ENCODE measurements at regions not wholly inside any gene's neighbourhood (a gene's known extent, or its start where the extent isn't known, plus 50 kb on each side); places are given as distances from the start of the nearest gene placed in this dataset.

GRCh38 chr5:143678148-143678905 is 133.6 kb upstream of the HMHB1 start:
- Histone ChIP-seq H3K4ac (replicated peaks; ENCODE audit: insufficient read length, low read depth, low read length) (no peak overlapping the region), H3K18ac (ENCODE audit: extremely low read depth, low read length) (no peak overlapping the region)
- WGBS, 2 experiments (ENCODE audit: extremely low coverage in 1 of 2, insufficient coverage in 1 of 2, insufficient read length in 1 of 2, insufficient replicate concordance in 2 of 2, low coverage in 1 of 2, low lambda C conversion rate in 2 of 2, missing lambda C conversion rate in 1 of 2) = 100% methylated on average over 1 of the region's 1 CpG; no CpG with 5 or more reads in 1 of the 2 experiments

More at GRCh38 chr5:143678148-143678905, 133.6 kb upstream of the HMHB1 start:
- Histone ChIP-seq H2BK120ac (replicated peaks; ENCODE audit: low read depth, low read length) (no peak overlapping the region), H2BK12ac (ENCODE audit: low read depth, low read length) (no peak overlapping the region), H4K20me1 (replicated peaks in 1 of 2; ENCODE audit: control insufficient read depth in 1 of 2, insufficient read depth in 2 of 2, low read length in 2 of 2) (no peaks in the 10 kb centered on the region), H4K91ac (replicated peaks; ENCODE audit: insufficient read length, low read length) (no peak overlapping the region), H3K36me3 (ENCODE audit: control insufficient read depth in 2 of 4, insufficient read depth in 4 of 4, low read length in 3 of 4) (no peaks in the 10 kb centered on the region), H3K79me2 (ENCODE audit: control insufficient read depth in 1 of 2, insufficient read depth in 2 of 2, low read length in 2 of 2) (no peaks in the 10 kb centered on the region), H2AFZ (ENCODE audit: low read length) (no peak overlapping the region), H3K4me3 (ENCODE audit: extremely low read depth in 1 of 4, insufficient read depth in 2 of 4, low read depth in 3 of 4, low read length in 4 of 4) (no peak overlapping the region), H3K4me2 (ENCODE audit: insufficient read depth in 1 of 2, low read depth in 2 of 2, low read length in 2 of 2) (no peak overlapping the region), H3K23ac (ENCODE audit: insufficient read length) (no peak overlapping the region), H3K27me3 (replicated peaks in 1 of 4; ENCODE audit: control insufficient read depth in 3 of 4, extremely low read depth in 1 of 4, insufficient read depth in 3 of 4, low read length in 3 of 4) (no peaks in the 10 kb centered on the region), H2BK15ac (ENCODE audit: low read length) (no peak overlapping the region), H3K14ac (ENCODE audit: insufficient read length) (no peak overlapping the region), H3K23me2 (ENCODE audit: low read depth, low read length) (no peaks in the 10 kb centered on the region), H2AK5ac (ENCODE audit: low read depth, low read length) (no peak overlapping the region), H3K56ac (replicated peaks; ENCODE audit: insufficient read length, low read depth, low read length) (no peak overlapping the region), H3K9ac (replicated peaks in 1 of 4; ENCODE audit: extremely low read depth in 1 of 4, low read depth in 3 of 4, low read length in 3 of 4) (no peak overlapping the region), H3K4me1 (replicated peaks in 1 of 4; ENCODE audit: control insufficient read depth in 3 of 4, insufficient read depth in 4 of 4, low read length in 3 of 4) (no peaks in the 10 kb centered on the region), H3K9me3 (ENCODE audit: insufficient read depth in 2 of 2, low read depth in 1 of 2, low read length in 1 of 2) (no peaks in the 10 kb centered on the region; a peak in 1 of 4 replicates), H3K27ac (ENCODE audit: low read depth, low read length) (no peak overlapping the region), H2BK5ac (ENCODE audit: low read depth, low read length) (no peak overlapping the region), H3K79me1 (ENCODE audit: low read depth, low read length) (no peaks in the 10 kb centered on the region), H4K5ac (ENCODE audit: insufficient read length, low read depth, low read length) (no peak overlapping the region), H2BK20ac (ENCODE audit: low read length) (no peak overlapping the region), H4K8ac (ENCODE audit: extremely low read depth, insufficient read depth, low read length) (no peak overlapping the region)
- no peak for DNase-seq (ENCODE audit: low read depth in 1 of 2, low spot score in 2 of 2)
- FAIRE-seq = no peak
- CTCF ChIA-PET (ENCODE audit: partially characterized antibody) = no interaction called here
- POLR2A ChIA-PET (ENCODE audit: partially characterized antibody) = no interaction called here
- TF ChIP-seq RFX5 (IDR thresholded peaks at IDR 0.05; ENCODE audit: borderline replicate concordance, low read depth, low read length) = no peak
- TF ChIP-seq BACH1 (IDR thresholded peaks at IDR 0.05; ENCODE audit: low read length) = no peak
- TF ChIP-seq TBP (IDR thresholded peaks at IDR 0.05; ENCODE audit: low read depth, low read length) = no peak
- TF ChIP-seq, protein P1, sequence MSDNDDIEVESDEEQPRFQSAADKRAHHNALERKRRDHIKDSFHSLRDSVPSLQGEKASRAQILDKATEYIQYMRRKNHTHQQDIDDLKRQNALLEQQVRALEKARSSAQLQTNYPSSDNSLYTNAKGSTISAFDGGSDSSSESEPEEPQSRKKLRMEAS (IDR thresholded peaks at IDR 0.05) = no peak
- TF ChIP-seq CHD2 (IDR thresholded peaks at IDR 0.05; ENCODE audit: low read length) = no peak
- TF ChIP-seq RXRA (IDR thresholded peaks at IDR 0.05; ENCODE audit: insufficient read depth, low read depth, low read length) = no peak
- no peak for TF ChIP-seq CHD1 (IDR thresholded peaks at IDR 0.05; ENCODE audit: low read depth, low read length)
- TF ChIP-seq NRF1 (IDR thresholded peaks at IDR 0.05; ENCODE audit: low read depth, low read length) = no peak
- no peak for TF ChIP-seq RAD21 (IDR thresholded peaks at IDR 0.05 in 1 of 2, conservative IDR thresholded peaks at IDR 0.05 in 1 of 2; ENCODE audit: low read depth in 2 of 2, low read length in 2 of 2)
- no peak for TF ChIP-seq CTBP2 (IDR thresholded peaks at IDR 0.05; ENCODE audit: borderline replicate concordance, insufficient read depth, insufficient read length, low read length)
- no peak for TF ChIP-seq TEAD4 (IDR thresholded peaks at IDR 0.05; ENCODE audit: low read depth, low read length)
- no peak for TF ChIP-seq CEBPB (IDR thresholded peaks at IDR 0.05; ENCODE audit: low read depth, low read length)
- no peak for TF ChIP-seq BRCA1 (IDR thresholded peaks at IDR 0.05; ENCODE audit: low read depth, low read length)
